Activated CD8-positive, alpha-beta T cell treated with anti-CD3 and anti-CD28 coated beads for 36 hours (primary cell): ENCODE measurements at regions not wholly inside any gene's neighbourhood (a gene's known extent, or its start where the extent isn't known, plus 50 kb on each side); places are given as distances from the start of the nearest gene placed in this dataset.

Experiments used
- ATAC-seq: fragments of 200-7000 bp; cut with Tn5 transposase; one replicate; pipeline ENCODE4 v1.10.0; 2021; ENCODE audit warnings: mild to moderate bottlenecking, moderate library complexity
- CTCF ChIA-PET: fragments of 350-600 bp; sonication (Branson Sonifier 250); formaldehyde crosslinking; loops from one replicate; lab custom pipeline; 2021; ENCODE audit warnings: antibody characterized with exemption; lab: Charles Lee
- POLR2A ChIA-PET: fragments of 350-600 bp; sonication (Branson Sonifier 250); formaldehyde crosslinking; loops from one replicate; lab custom pipeline; 2021; ENCODE audit warnings: antibody characterized with exemption; lab: Charles Lee
- DNase-seq: peaks from one replicate; pipeline ENCODE4 v3.0.0-alpha.2; 2020
- H3K27ac Mint-ChIP-seq: one replicate; pipeline ENCODE4 v1.8.0; 2021; ENCODE audit warnings: mild to moderate bottlenecking, mixed read lengths
- H3K27me3 Mint-ChIP-seq: one replicate; pipeline ENCODE4 v1.8.0; 2021; ENCODE audit warnings: mixed read lengths
- H3K36me3 Mint-ChIP-seq: one replicate; pipeline ENCODE4 v1.8.0; 2021; ENCODE audit warnings: low read depth, mixed read lengths
- H3K4me1 Mint-ChIP-seq: one replicate; pipeline ENCODE4 v1.8.0; 2021; ENCODE audit warnings: low read depth, mixed read lengths
- H3K4me3 Mint-ChIP-seq: one replicate; pipeline ENCODE4 v1.8.0; 2021; ENCODE audit warnings: mild to moderate bottlenecking, moderate library complexity, mixed read lengths
- H3K9me3 Mint-ChIP-seq: one replicate; pipeline ENCODE4 v1.8.0; 2021; ENCODE audit warnings: mixed read lengths
- CTCF ChIP-seq: fragments of 200-600 bp; IDR thresholded peaks from one replicate; pipeline ENCODE4 v1.8.0; 2022; ENCODE audit warnings: antibody characterized with exemption, mild to moderate bottlenecking
- intact Hi-C: fragments of 100-400 bp; cut with micrococcal nuclease; formaldehyde crosslinking; loops from one replicate; pipeline ENCODE4 v1.10.0; 2022

- no peak for DNase-seq
- Mint-ChIP-seq H3K9me3 (peaks cover 20% of the 10 kb centered on the region), H3K27me3 (no peaks in the 10 kb centered on the region), H3K4me3 (no peak overlapping the region), H3K36me3 (no peaks in the 10 kb centered on the region), H3K4me1 (no peaks in the 10 kb centered on the region), H3K27ac (no peak overlapping the region)
- intact Hi-C loops = no loop called here
- ChIA-PET POLR2A (no interaction called here), CTCF (no interaction called here)
- no peak for ATAC-seq
- TF ChIP-seq CTCF = no peak
Observed at GRCh38 chr14:84195514-84195913, 1334.4 kb upstream of the FLRT2 start.

- ATAC-seq (no peak), DNase-seq (no peak)
- no peaks in the 10 kb centered on the region for H3K36me3 Mint-ChIP-seq
- no peak for TF ChIP-seq CTCF
- intact Hi-C loops = no loop called here
- peaks cover 22% of the 10 kb centered on the region for H3K9me3 Mint-ChIP-seq
- H3K4me1 Mint-ChIP-seq = no peaks in the 10 kb centered on the region
- no peak overlapping the region for H3K4me3 Mint-ChIP-seq
- H3K27me3 Mint-ChIP-seq = no peaks in the 10 kb centered on the region
- ChIA-PET POLR2A (no interaction called here), CTCF (no interaction called here)
- H3K27ac Mint-ChIP-seq = no peak overlapping the region
Observed at GRCh38 chr14:84197704-84198103, 1332.2 kb upstream of the FLRT2 start.

GRCh38 chr14:84202486-84202885 is 1327.5 kb upstream of the FLRT2 start:
- POLR2A ChIA-PET = no interaction called here

GRCh38 chr14:84203896-84204295 is 1326.0 kb upstream of the FLRT2 start:
- no peak for DNase-seq
- H3K9me3 Mint-ChIP-seq = peaks cover 17% of the 10 kb centered on the region
- H3K36me3 Mint-ChIP-seq = no peaks in the 10 kb centered on the region
- intact Hi-C loops = no loop called here
- ChIA-PET CTCF (no interaction called here), POLR2A (no interaction called here)
- H3K4me3 Mint-ChIP-seq = no peak overlapping the region
- H3K4me1 Mint-ChIP-seq = no peaks in the 10 kb centered on the region
- no peak overlapping the region for H3K27ac Mint-ChIP-seq
- no peak for TF ChIP-seq CTCF
- ATAC-seq = no peak
- H3K27me3 Mint-ChIP-seq = no peaks in the 10 kb centered on the region

More at GRCh38 chr14:84202486-84202885, 1327.5 kb upstream of the FLRT2 start:
- ATAC-seq (no peak), DNase-seq (no peak)
- CTCF ChIA-PET = no interaction called here
- Mint-ChIP-seq H3K9me3 (peaks cover 16% of the 10 kb centered on the region), H3K4me3 (no peak overlapping the region), H3K27me3 (no peaks in the 10 kb centered on the region), H3K27ac (no peak overlapping the region), H3K36me3 (no peaks in the 10 kb centered on the region), H3K4me1 (no peaks in the 10 kb centered on the region)
- intact Hi-C loops = no loop called here
- no peak for TF ChIP-seq CTCF

DNA sequence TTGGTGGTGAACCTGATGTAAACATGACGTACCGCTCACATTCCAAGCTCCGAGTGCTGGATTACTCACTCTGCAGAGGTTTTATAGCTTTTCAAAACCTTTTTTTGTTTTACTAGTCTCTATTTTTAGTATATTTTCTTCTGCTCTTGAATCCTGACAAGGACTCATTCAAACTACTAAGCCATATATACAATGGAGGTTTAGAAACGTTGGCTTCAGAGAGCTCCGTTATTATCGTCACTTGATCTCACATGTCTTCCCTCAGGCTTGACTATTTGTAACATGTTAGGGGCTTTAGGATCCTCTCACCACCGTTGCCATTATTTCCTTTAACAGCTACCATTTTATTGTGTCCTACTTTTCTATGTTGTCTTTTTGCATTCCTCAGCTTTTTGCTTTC is 1321.5 kb upstream of the FLRT2 start:
- ATAC-seq (no peak), DNase-seq (no peak)
- Mint-ChIP-seq H3K36me3 (no peaks in the 10 kb centered on the region), H3K4me1 (no peaks in the 10 kb centered on the region), H3K9me3 (peaks cover 20% of the 10 kb centered on the region), H3K27ac (no peak overlapping the region), H3K27me3 (no peaks in the 10 kb centered on the region), H3K4me3 (no peak overlapping the region)
- CTCF ChIA-PET = interaction anchor here (1.3 kb wide), 1 partner anchor 10 kb away, joined by 3 read pairs; no protein-coding TSS in a partner anchor
- POLR2A ChIA-PET = no interaction called here
- intact Hi-C loops = no loop called here
- TF ChIP-seq CTCF = no peak
